Osteoblast (primary cell): ENCODE measurements at regions not wholly inside any gene's neighbourhood (a gene's known extent, or its start where the extent isn't known, plus 50 kb on each side); places are given as distances from the start of the nearest gene placed in this dataset.

Source experiments
- DNase-seq: peaks from one replicate; pipeline ENCODE4 v3.0.0; 2011; ENCODE audit warnings: low spot score, mixed read lengths; ENCODE audit not compliant: insufficient read length; ENCODE audit errors: missing footprints
- H2AFZ ChIP-seq: 2 replicates; pipeline ENCODE4 v1.6.0; 2011; ENCODE audit warnings: mild to moderate bottlenecking, low read length
- H3K27ac ChIP-seq: 2 replicates; pipeline ENCODE4 v1.5.1; 2011; ENCODE audit warnings: mild to moderate bottlenecking, low read depth, low read length, moderate library complexity
- H3K27me3 ChIP-seq: 2 replicates; pipeline ENCODE4 v1.6.0; 2012; ENCODE audit warnings: mild to moderate bottlenecking, control low read depth, inconsistent platforms, low read length, moderate library complexity; ENCODE audit not compliant: insufficient read depth
- H3K36me3 ChIP-seq: 2 replicates; pipeline ENCODE4 v1.5.1; 2011; ENCODE audit warnings: mild to moderate bottlenecking, low read length, control low read depth, moderate library complexity; ENCODE audit not compliant: insufficient read depth
- H3K4me1 ChIP-seq: 2 replicates; pipeline ENCODE4 v1.5.1; 2011; ENCODE audit warnings: mild to moderate bottlenecking, low read length, control low read depth, moderate library complexity; ENCODE audit not compliant: insufficient read depth
- H3K4me2 ChIP-seq: 2 replicates; pipeline ENCODE4 v1.6.0; 2011; ENCODE audit warnings: mild to moderate bottlenecking, low read length; ENCODE audit not compliant: insufficient read depth
- H3K4me3 ChIP-seq: fragments of 200-600 bp; sonication (generic); 3 replicates; pipeline ENCODE4 v1.5.1; 2012; ENCODE audit warnings: mild to moderate bottlenecking, low read length, inconsistent platforms; ENCODE audit not compliant: insufficient read depth
- H3K79me2 ChIP-seq: 2 replicates; pipeline ENCODE4 v1.6.0; 2012; ENCODE audit warnings: mild to moderate bottlenecking, low read length, control low read depth, inconsistent platforms; ENCODE audit not compliant: insufficient read depth
- H3K9me3 ChIP-seq: 2 replicates; pipeline ENCODE4 v1.5.1; 2011; ENCODE audit warnings: low read depth, low read length, control low read depth
- H4K20me1 ChIP-seq: 2 replicates; pipeline ENCODE4 v1.6.0; 2012; ENCODE audit warnings: mild to moderate bottlenecking, low read length, control low read depth; ENCODE audit not compliant: insufficient read depth
- TF ChIP-seq, protein P1 (sequence below): IDR thresholded peaks from 2 replicates; pipeline ENCODE4 v1.5.1; 2011; ENCODE audit warnings: mild to moderate bottlenecking, low read depth, low read length, moderate library complexity; ENCODE audit errors: extremely low read depth

DNA sequence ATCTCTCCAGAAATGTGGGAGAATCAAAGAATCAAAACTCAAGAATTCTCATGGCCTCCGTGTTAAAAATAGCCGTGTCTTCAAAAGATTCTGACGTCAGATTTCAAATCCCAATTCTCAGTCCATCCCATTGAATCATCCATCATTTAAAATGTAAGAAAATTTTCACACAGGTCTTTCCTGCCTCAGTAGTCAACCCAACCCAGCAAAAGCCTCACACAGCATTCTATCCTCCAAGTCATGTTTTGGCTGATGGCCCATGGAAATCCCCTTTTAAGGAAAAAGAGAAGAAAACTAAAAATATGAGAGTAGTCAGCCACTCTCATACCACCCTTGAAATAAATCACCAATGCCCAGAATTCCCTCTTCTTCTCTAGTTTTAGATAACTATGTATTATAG, 211.8 kb downstream of the C1D start:
- Histone ChIP-seq H3K4me1 (peaks cover 6% of the 10 kb centered on the region), H2AFZ (no peak overlapping the region), H3K4me3 (no peak overlapping the region), H3K27ac (no peak overlapping the region), H3K27me3 (no peaks in the 10 kb centered on the region), H3K36me3 (no peaks in the 10 kb centered on the region), H3K4me2 (no peak overlapping the region), H3K79me2 (no peaks in the 10 kb centered on the region), H3K9me3 (no peaks in the 10 kb centered on the region), H4K20me1 (no peaks in the 10 kb centered on the region)
- TF ChIP-seq, protein P1, sequence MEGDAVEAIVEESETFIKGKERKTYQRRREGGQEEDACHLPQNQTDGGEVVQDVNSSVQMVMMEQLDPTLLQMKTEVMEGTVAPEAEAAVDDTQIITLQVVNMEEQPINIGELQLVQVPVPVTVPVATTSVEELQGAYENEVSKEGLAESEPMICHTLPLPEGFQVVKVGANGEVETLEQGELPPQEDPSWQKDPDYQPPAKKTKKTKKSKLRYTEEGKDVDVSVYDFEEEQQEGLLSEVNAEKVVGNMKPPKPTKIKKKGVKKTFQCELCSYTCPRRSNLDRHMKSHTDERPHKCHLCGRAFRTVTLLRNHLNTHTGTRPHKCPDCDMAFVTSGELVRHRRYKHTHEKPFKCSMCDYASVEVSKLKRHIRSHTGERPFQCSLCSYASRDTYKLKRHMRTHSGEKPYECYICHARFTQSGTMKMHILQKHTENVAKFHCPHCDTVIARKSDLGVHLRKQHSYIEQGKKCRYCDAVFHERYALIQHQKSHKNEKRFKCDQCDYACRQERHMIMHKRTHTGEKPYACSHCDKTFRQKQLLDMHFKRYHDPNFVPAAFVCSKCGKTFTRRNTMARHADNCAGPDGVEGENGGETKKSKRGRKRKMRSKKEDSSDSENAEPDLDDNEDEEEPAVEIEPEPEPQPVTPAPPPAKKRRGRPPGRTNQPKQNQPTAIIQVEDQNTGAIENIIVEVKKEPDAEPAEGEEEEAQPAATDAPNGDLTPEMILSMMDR = no peak
- no peak for DNase-seq

DNA sequence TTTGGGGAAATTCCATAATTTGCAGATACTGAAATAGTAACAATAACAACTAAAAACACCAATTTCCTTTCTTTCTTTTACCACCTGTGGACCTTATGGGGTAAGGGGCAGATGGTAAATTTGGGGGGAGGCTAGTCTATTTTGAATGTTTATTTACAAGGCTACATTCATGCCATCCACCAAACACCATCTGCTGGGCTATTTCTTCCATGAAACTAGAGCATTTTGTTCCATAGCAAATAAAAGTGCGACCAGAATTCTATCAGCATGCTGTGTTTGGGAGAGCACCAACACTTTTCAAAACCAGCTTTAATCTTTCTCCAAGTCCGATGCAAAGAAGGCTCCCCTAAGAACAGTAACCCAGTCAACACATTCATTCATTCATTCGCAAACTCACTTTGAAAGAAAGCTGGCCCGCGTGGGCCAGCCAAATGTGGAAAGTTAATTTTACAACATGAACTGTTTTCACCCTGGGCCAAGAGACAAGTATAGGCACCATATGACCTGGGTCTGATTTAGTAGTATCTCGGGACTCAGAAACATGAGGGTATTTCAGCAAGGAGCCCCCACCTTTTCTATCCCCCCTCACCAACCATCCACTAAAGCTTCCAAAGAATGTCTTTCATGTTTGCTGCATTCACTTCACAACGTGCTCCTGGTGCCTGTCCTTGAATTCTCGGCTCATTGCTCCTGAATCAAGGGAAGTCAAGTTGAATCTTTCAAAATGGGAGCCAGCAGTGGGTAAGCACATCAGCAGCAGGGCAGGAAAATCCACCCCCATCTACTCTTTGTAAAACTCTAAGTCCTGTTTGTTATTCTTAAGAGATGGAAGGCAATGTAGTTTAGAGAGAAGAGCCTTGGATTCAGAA, 210.6 kb downstream of the C1D start:
- Histone ChIP-seq H3K27ac (no peak overlapping the region), H4K20me1 (no peaks in the 10 kb centered on the region), H3K4me3 (no peak overlapping the region), H3K9me3 (no peaks in the 10 kb centered on the region), H2AFZ (no peak overlapping the region), H3K79me2 (no peaks in the 10 kb centered on the region), H3K4me2 (no peak overlapping the region), H3K36me3 (no peaks in the 10 kb centered on the region), H3K4me1 (no peaks in the 10 kb centered on the region), H3K27me3 (no peaks in the 10 kb centered on the region)
- TF ChIP-seq, protein P1 = no peak
- no peak for DNase-seq

DNA sequence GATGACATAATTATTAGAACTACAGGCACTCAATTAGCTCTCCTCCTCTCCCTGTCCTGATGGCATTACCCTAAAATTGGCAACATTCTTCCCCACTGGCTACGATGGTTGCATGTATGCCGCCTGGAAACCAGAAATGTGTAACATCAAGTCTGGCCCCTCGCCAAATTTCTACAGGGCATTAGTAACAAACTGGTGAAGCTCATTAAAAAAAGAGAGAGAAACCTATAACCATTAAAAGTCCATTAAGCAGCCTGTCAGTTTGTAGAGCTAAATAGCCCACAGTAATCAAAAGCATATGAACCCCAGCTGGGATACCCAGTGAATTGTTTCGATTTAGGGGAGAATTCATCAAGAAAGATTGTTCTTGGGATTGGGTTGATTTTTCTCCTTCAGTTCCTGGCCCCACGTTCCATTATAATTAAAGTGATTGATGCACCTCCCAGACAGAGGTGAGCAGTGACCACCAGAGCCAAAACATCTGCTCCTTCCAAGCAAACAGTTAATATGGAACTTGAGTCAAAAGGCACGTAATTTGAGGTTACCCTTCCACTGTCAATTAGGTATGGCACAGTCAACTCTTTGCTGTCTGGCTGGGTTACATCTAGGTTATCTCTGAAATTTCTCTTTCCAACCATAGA, 208.6 kb downstream of the C1D start:
- no peak overlapping the region for H3K4me3 ChIP-seq
- H3K4me2 ChIP-seq = no peak overlapping the region
- H3K79me2 ChIP-seq = no peaks in the 10 kb centered on the region
- no peaks in the 10 kb centered on the region for H3K27me3 ChIP-seq
- TF ChIP-seq, protein P1 = no peak
- no peak for DNase-seq
- H3K9me3 ChIP-seq = no peaks in the 10 kb centered on the region
- no peaks in the 10 kb centered on the region for H4K20me1 ChIP-seq
- no peak overlapping the region for H3K27ac ChIP-seq
- H2AFZ ChIP-seq = no peak overlapping the region
- H3K36me3 ChIP-seq = no peaks in the 10 kb centered on the region
- H3K4me1 ChIP-seq = peaks cover 10% of the 10 kb centered on the region

DNA sequence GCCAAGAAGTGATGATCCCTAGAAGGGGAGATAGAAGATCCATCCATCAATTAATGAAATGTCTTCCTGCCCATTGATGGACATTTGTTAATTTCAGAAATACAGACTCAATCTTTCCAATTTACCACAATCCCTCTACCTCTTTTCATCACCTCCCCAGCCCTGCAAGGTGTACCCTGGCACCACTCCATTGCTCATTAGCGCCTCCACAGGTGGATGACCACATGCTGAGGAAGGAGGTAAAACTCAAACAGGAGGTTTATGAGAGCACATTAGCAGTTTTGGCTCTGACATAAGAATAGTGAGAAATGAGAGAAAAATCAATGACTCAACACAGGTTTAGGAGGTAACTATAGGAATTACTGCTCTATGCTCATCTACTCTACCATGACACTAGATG, 208.0 kb downstream of the C1D start:
- H3K36me3 ChIP-seq = no peaks in the 10 kb centered on the region
- TF ChIP-seq, protein P1 = no peak
- H3K27ac ChIP-seq = no peak overlapping the region
- no peaks in the 10 kb centered on the region for H3K9me3 ChIP-seq
- no peak overlapping the region for H2AFZ ChIP-seq
- H3K4me1 ChIP-seq = peaks cover 10% of the 10 kb centered on the region
- no peak overlapping the region for H3K4me3 ChIP-seq
- H3K4me2 ChIP-seq = no peak overlapping the region
- H4K20me1 ChIP-seq = no peaks in the 10 kb centered on the region
- H3K27me3 ChIP-seq = no peaks in the 10 kb centered on the region
- no peak for DNase-seq
- H3K79me2 ChIP-seq = no peaks in the 10 kb centered on the region
